Osteoblast (primary cell): ENCODE measurements at regions not wholly inside any gene's neighbourhood (a gene's known extent, or its start where the extent isn't known, plus 50 kb on each side); places are given as distances from the start of the nearest gene placed in this dataset.
"Not testable (repeated sequence)": the region's sequence is repeated elsewhere in the genome, so short reads cannot be mapped to it uniquely, and the experiment has no call there.

Source experiments
- DNase-seq: peaks from one replicate; pipeline ENCODE4 v3.0.0; 2011; ENCODE audit warnings: low spot score, mixed read lengths; ENCODE audit not compliant: insufficient read length; ENCODE audit errors: missing footprints
- H2AFZ ChIP-seq: 2 replicates; pipeline ENCODE4 v1.6.0; 2011; ENCODE audit warnings: mild to moderate bottlenecking, low read length
- H3K27ac ChIP-seq: 2 replicates; pipeline ENCODE4 v1.5.1; 2011; ENCODE audit warnings: mild to moderate bottlenecking, low read depth, low read length, moderate library complexity
- H3K27me3 ChIP-seq: 2 replicates; pipeline ENCODE4 v1.6.0; 2012; ENCODE audit warnings: mild to moderate bottlenecking, control low read depth, inconsistent platforms, low read length, moderate library complexity; ENCODE audit not compliant: insufficient read depth
- H3K36me3 ChIP-seq: 2 replicates; pipeline ENCODE4 v1.5.1; 2011; ENCODE audit warnings: mild to moderate bottlenecking, low read length, control low read depth, moderate library complexity; ENCODE audit not compliant: insufficient read depth
- H3K4me1 ChIP-seq: 2 replicates; pipeline ENCODE4 v1.5.1; 2011; ENCODE audit warnings: mild to moderate bottlenecking, low read length, control low read depth, moderate library complexity; ENCODE audit not compliant: insufficient read depth
- H3K4me2 ChIP-seq: 2 replicates; pipeline ENCODE4 v1.6.0; 2011; ENCODE audit warnings: mild to moderate bottlenecking, low read length; ENCODE audit not compliant: insufficient read depth
- H3K4me3 ChIP-seq: fragments of 200-600 bp; sonication (generic); 3 replicates; pipeline ENCODE4 v1.5.1; 2012; ENCODE audit warnings: mild to moderate bottlenecking, low read length, inconsistent platforms; ENCODE audit not compliant: insufficient read depth
- H3K79me2 ChIP-seq: 2 replicates; pipeline ENCODE4 v1.6.0; 2012; ENCODE audit warnings: mild to moderate bottlenecking, low read length, control low read depth, inconsistent platforms; ENCODE audit not compliant: insufficient read depth
- H3K9me3 ChIP-seq: 2 replicates; pipeline ENCODE4 v1.5.1; 2011; ENCODE audit warnings: low read depth, low read length, control low read depth
- H4K20me1 ChIP-seq: 2 replicates; pipeline ENCODE4 v1.6.0; 2012; ENCODE audit warnings: mild to moderate bottlenecking, low read length, control low read depth; ENCODE audit not compliant: insufficient read depth
- TF ChIP-seq, protein P1 (sequence below): IDR thresholded peaks from 2 replicates; pipeline ENCODE4 v1.5.1; 2011; ENCODE audit warnings: mild to moderate bottlenecking, low read depth, low read length, moderate library complexity; ENCODE audit errors: extremely low read depth

DNA sequence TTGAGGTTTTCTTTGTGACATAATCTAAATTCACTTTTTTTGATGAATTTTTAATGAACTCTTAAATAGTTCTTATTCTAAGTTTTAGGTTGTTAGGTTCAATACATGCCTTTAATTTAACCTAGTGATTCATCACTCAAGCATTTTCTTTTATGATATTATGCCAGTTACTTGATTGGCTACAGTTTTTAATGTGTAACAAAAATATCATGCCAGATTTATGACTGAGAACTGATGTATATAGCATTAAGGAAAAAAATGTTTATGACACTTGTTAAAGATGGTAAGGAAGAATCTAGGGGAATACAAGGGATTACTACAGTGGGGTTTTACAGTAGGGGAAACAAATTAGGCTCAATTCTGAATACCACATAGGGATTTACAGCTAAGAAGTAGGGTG lies 103.1 kb downstream of the VGLL3 start:
- TF ChIP-seq, protein P1, sequence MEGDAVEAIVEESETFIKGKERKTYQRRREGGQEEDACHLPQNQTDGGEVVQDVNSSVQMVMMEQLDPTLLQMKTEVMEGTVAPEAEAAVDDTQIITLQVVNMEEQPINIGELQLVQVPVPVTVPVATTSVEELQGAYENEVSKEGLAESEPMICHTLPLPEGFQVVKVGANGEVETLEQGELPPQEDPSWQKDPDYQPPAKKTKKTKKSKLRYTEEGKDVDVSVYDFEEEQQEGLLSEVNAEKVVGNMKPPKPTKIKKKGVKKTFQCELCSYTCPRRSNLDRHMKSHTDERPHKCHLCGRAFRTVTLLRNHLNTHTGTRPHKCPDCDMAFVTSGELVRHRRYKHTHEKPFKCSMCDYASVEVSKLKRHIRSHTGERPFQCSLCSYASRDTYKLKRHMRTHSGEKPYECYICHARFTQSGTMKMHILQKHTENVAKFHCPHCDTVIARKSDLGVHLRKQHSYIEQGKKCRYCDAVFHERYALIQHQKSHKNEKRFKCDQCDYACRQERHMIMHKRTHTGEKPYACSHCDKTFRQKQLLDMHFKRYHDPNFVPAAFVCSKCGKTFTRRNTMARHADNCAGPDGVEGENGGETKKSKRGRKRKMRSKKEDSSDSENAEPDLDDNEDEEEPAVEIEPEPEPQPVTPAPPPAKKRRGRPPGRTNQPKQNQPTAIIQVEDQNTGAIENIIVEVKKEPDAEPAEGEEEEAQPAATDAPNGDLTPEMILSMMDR: no peak
- H3K27ac ChIP-seq: no peak overlapping the region
- DNase-seq: no peak
- H3K4me1 ChIP-seq: no peaks in the 10 kb centered on the region
- no peaks in the 10 kb centered on the region for H3K9me3 ChIP-seq
- no peak overlapping the region for H3K4me2 ChIP-seq
- H2AFZ ChIP-seq: no peak overlapping the region
- H3K4me3 ChIP-seq: no peak overlapping the region
- no peaks in the 10 kb centered on the region for H3K36me3 ChIP-seq
- no peaks in the 10 kb centered on the region for H3K79me2 ChIP-seq
- H4K20me1 ChIP-seq: no peaks in the 10 kb centered on the region
- H3K27me3 ChIP-seq: no peaks in the 10 kb centered on the region

DNA sequence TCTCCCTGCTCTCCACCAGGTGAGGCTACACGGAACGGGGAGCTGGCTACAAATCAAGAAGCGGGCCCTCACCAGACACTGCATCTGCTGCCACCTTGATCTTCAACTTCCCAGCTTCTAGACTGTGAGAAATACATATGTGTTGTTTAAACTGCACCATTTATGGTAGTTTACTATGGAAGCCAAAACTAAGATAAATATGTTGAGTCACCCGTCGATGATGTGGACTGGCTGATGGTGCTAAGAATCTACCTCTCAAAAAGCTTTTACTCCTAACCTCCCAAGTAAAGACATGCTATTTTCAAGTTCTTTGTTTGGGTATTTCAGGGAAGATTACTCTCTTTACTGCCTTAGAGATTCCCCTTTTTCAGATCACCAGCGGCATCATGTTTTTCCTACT lies 110.9 kb downstream of the VGLL3 start:
- no peaks in the 10 kb centered on the region for H4K20me1 ChIP-seq
- TF ChIP-seq, protein P1: no peak
- no peak for DNase-seq
- no peaks in the 10 kb centered on the region for H3K79me2 ChIP-seq
- no peaks in the 10 kb centered on the region for H3K27me3 ChIP-seq
- H3K27ac ChIP-seq: no peak overlapping the region
- no peak overlapping the region for H3K4me3 ChIP-seq
- no peaks in the 10 kb centered on the region for H3K36me3 ChIP-seq
- H3K4me1 ChIP-seq: no peaks in the 10 kb centered on the region
- H3K9me3 ChIP-seq: no peaks in the 10 kb centered on the region
- H3K4me2 ChIP-seq: no peak overlapping the region
- H2AFZ ChIP-seq: peak overlapping the region; percentile 20

DNA sequence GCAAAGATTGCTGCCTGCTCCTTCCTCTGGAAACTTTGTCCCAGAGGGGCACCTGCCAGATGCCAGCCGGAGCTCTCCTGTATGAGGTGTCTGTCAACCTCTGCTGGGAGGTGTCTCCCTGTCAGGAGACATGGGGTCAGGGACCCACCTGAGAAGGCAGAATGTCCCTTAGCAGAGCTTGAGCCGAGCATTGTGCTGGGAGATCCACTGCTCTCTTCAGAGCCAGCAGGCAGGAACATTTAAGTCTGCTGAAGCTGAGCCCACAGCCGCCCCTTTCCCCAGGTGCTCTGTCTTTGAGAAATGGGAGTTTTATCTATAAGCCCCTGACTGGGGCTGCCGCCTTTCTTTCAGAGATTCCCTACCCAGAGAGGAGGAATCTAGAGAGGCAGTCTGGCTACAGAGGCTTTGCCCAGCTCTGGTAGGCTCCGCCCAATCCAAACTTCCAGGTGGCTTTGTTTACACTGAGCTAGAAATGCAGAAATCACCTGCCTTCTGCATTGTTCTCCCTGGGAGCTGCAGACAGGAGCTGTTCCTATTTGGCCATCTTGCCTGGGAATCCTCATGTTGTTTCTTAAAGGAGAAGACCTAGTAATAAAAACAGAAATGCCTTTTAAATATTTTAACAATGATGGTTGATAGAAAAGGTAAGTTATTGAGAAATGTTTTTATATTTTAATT lies 114.3 kb downstream of the VGLL3 start:
- H3K4me3 ChIP-seq, H3K27me3 ChIP-seq, H3K27ac ChIP-seq, H4K20me1 ChIP-seq, H3K4me1 ChIP-seq, H2AFZ ChIP-seq, H3K36me3 ChIP-seq, H3K4me2 ChIP-seq, H3K79me2 ChIP-seq, DNase-seq, H3K9me3 ChIP-seq: not testable (repeated sequence)

DNA sequence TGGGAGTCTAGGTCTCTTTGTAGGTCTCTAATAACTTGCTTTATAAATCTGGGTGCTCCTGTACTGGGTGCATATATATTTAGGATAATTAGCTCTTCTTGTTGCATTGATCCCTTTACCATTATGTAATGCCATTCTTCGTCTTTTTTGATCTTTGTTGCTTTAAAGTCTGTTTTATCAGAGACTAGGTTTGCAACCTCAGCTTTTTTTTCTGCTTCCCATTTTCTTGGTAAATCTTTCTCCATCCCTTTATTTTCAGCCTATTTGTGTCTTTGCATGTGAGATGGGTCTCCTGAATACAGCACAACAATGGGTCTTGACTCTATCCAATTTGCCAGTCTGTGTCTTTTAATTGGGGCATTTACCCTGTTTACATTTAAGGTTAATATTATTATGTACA lies 116.2 kb downstream of the VGLL3 start:
- H3K4me3 ChIP-seq, H4K20me1 ChIP-seq, H3K27ac ChIP-seq, H3K9me3 ChIP-seq, H3K4me2 ChIP-seq, H3K27me3 ChIP-seq, H3K4me1 ChIP-seq, H2AFZ ChIP-seq, DNase-seq, H3K79me2 ChIP-seq, H3K36me3 ChIP-seq: not testable (repeated sequence)

DNA sequence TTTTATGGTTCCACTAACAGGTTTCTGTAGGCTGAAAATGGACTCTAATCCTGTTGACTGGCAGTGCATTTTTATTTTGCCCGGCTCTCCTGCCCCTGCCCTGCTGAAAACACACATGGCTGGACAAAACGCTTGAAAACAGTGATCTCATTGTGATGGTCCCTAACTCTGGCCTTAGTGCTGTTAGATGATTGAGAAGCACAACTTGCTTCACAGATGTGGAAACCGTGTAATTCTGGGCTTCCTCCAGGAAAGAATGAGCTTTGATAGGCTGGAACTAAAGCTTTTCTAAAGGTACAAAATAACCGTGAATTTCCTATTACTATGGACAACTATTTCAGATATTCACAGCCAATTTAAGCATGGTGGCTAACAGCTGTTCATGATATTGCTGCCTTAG lies 121.4 kb downstream of the VGLL3 start:
- no peaks in the 10 kb centered on the region for H3K79me2 ChIP-seq
- no peak overlapping the region for H3K4me2 ChIP-seq
- peaks cover 15% of the 10 kb centered on the region for H3K4me1 ChIP-seq
- no peak overlapping the region for H3K4me3 ChIP-seq
- no peak overlapping the region for H3K27ac ChIP-seq
- no peaks in the 10 kb centered on the region for H3K9me3 ChIP-seq
- no peaks in the 10 kb centered on the region for H3K27me3 ChIP-seq
- TF ChIP-seq, protein P1: no peak
- H3K36me3 ChIP-seq: no peaks in the 10 kb centered on the region
- H2AFZ ChIP-seq: peak overlapping the region; percentile 78
- no peak for DNase-seq
- no peaks in the 10 kb centered on the region for H4K20me1 ChIP-seq
